Activated naive CD4-positive, alpha-beta T cell (primary cell): ENCODE measurements at regions not wholly inside any gene's neighbourhood (a gene's known extent, or its start where the extent isn't known, plus 50 kb on each side); places are given as distances from the start of the nearest gene placed in this dataset.

Experiments
- DNase-seq, 4 experiments: peaks; one replicate each; lab custom pipeline; 2025; lab: John Stamatoyannopoulos, UW

DNA sequence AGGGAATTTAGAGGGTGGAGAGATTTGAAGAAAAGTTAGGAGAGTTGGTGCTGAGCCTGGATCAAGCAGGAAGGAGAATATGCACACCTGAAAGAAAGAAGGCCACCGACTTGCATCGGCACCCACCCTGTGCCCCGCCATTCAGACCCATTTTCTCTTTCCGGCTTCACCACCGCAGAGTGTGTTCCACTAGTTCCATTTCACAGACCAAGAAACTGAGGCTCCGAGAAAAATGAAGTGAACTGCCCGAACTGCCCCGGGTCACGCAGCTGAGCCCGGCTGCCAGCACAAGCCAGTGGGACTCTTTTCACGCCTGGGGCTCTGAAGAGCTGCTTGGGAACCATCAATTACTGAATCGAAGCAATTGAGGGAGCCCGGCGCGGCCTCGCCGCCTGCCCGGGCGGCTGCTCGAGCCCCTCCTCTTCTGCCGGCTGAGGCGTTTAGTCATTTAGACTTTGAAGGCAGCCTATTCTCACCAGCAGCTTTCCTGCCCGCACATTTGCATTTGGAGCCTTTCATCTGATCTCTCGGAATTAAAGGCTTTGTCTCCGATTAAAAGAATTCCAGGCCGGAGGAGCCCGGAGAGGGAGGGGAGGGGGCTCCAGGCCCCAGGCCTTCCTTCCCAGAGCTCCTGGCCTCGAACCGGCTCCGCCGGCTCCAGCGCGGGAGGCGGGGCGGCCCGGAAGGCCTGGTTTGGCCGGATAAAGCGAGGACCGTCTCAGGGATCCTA is 140.2 kb upstream of the PJA1 start:
- no peak for DNase-seq

GRCh38 chrX:69303231-69303630 is 138.0 kb upstream of the PJA1 start:
- DNase-seq, result no peak

DNA sequence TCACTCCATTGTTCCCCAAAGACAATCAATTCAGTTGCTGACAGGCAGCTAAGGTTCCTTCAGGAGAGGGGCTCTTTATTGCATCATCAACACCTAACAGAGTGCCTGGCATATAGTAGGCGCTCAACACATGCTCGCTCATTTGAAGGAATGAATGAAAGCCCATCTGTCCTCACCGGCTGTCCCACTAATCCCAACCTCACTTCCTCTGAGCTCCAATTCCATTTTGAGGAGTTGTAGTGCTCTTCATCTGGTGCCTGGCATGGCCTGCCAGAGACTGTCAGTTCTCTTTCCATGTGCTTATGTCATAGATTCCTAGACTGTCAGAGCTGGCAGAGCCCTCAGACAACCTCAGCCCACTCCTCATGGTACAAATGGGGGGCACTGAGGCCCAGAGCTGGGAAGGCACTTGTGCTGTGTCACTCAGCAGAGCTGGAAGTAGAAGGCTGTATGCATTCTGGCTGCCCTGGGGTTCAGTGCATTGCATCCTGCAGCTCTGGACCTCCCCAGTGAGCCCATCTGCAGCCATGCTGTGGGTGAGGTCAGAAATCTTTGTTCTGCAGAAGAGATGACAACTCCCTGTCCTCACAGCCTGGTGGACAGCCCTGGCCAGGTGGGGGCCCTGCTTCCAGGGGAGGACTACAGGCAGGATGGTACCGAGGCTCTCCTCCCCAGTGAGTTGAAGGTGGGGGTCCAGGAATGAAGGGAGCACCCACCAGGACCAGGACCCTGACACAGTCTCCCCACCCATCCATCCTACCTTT is 134.9 kb upstream of the PJA1 start:
- no peak for DNase-seq

DNA sequence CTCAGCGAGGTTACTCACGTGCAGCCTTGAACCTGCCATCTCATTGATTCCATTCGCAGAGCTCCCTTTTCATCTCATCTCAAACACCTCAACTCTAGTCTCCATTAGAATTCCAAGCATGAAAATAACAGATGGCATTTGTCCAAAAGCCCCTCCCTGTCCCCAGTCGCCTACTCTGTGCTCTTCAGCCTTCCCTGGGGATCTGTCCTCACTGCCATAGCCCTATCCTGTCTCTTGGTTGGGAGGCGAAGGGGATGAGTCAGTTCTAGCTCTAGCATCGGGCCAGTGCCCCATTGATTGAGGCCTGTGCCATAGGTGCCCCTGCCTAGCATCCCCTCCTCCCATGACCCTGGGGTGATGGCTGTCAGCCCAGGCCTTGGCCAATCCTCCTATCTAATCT is 134.0 kb upstream of the PJA1 start:
- no peak for DNase-seq

DNA sequence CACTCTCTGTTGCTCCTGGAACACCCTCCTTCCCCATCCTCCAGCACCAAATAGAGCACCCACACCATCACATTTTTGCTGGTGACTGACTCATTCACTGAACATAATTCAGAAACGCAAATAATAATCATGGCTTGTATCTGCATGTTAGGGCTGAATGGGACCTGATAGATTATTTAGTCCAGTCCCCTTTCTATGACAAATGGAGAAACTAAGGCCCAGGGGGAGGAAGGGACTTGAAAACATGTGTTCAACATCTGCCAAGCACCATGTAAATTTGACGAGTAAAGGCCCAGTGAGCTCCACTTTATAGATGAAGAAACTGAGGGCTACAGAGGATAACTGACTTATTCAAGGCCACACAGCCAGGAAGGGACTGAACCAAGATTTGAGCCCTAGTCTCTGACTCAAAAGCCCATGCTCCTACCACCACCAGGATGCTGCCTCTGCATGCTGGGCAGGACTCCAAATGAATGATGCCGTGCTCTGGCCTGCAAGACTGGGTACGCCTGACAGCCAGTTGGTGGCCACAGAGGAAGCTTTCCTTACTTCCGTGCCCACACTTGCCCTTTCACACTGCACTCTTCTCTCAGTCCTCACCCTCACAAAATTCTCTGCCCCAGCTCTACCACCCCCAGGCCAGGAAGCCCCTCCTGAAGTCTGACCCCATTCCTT is 133.3 kb upstream of the PJA1 start:
- no peak for DNase-seq

DNA sequence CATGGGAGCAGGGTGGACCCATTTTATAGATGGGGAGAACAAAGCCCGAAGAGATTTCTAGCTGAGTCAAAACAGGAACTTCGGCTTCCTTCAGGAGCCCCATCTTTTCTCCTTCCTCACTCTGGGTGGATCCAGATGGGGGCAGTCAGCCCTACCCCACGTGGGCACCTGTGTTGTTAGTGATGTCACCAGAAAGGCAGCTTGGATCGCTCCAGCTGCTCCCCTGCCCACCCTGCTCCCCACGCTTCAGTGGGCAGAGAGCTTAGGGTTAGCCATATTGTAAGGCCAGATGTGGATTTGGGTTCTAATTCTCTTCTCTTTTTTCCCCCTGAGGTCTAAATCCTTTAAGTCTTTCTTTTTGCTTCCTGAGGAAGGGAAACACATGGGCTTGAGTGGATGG is 132.3 kb upstream of the PJA1 start:
- DNase-seq, result no peak

DNA sequence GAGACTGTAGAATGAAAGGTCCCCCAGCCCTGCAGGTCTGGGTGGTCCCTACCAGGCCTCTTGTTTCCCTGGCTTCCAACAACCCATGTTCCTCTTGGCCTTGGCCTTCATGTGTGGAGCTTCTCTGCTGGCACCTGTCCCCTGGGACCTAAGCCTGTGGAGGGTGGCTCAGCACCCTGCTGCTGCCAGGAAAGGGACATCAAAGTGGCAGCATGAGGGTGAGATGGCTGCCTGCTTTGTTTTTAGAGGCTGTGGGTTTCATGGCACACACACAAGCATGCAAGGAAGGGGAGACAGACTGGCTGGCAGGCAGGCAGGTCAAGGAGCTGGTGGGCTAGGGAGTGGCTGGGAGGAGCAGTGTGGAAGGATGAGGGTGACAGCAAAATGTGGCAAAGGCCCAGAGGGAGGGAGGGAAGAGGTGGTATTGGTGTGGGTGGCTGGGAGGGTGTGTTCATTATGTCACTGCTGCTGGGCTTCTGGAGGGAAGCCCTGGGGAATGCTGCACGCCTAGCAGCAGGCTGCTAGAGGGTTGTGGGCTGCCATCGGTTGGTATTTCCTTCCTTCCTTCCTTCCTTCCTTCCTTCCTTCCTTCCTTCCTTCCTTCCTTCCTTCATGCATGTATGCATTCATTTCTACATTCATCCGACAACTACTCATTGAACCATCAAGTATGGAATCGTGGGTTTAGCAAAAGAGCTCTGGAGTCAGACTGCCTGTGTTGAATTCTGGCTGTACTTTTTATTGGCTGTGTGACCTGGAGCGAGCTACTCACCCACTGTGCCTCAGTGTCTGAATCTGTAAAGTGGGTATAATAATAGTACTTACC is 128.7 kb upstream of the PJA1 start:
- DNase-seq, result no peak

DNA sequence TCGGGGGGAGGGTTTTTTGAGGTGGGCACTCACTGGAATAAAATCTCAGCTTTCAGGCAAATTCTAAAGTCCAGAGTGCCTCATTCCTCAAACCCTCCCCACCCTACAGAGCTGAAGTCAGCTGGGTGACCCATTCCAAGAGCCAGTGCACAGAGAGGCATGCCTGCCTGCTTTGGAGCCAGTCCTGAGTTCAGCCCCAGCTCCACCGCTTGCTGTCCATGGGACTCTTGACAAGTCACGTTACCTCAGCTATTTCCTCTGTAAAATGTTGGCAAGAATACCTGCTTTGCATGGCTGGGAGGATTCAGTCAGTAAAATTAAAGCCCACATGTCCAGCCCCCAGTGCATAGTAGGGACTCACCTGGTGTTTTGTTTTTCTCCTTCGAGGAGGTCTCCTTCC is 125.9 kb upstream of the PJA1 start:
- no peak for DNase-seq

- DNase-seq, result no peak
These were observed 125.0 kb upstream of the PJA1 start for GRCh38 chrX:69290292-69290691.

GRCh38 chrX:69289793-69290123 is 124.5 kb upstream of the PJA1 start:
- no peak for DNase-seq

DNA sequence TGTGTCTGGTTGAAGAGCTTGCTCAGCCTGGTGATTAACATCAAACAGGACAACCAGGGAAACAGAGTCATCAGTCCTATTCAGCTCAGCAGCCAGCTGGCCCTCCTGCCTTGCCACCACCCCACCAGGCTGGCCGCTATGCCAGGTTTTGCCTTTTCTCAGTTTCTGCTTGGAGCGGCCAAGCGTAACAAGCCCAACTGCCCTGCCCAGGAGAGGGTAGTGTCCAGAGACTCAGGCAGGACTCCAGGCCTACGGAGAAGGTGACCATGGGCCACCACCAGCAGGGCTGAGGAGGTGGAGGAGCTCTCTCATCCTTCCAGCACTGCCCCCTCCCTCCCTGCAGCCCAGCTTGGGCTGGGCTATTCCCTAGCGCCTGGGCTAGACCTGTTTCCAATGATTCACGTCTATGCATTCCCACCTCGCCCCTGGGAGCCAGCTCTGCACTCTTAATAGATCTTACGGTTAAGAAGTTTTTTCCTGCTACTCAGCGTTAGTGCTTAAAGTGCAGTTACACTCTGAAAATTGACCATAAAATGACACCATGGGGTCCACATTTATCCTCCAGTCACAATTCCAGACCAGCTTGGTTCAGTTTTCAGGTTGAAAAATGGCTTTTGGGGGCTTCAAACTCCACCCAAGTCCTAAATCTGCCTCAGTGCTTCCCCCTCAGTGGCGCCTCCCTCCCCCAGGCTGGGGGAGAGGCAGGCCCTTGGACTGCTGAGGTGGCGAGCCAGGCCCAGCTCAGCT is 124.0 kb upstream of the PJA1 start:
- DNase-seq, result no peak

DNA sequence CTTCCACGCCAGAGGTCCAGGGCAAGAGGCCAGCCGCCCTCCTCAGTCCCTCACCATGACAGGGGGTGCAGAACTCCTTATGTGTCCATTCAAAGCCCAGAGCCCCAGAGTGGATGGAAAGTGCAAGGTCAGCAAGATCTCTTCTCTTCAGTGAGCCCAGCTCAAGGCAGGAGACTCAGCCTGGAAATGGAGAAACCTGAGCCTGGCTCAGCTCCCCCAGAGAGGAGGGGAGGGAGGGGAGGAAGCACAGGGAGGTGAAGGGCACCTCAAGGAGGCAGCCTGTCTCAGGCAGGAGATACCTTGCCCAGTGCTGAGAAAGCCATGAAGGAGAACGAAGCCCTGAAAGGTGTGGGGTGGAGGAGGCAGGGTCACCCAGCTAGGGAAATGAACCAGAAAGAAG is 121.8 kb upstream of the PJA1 start:
- no peak for DNase-seq

DNA sequence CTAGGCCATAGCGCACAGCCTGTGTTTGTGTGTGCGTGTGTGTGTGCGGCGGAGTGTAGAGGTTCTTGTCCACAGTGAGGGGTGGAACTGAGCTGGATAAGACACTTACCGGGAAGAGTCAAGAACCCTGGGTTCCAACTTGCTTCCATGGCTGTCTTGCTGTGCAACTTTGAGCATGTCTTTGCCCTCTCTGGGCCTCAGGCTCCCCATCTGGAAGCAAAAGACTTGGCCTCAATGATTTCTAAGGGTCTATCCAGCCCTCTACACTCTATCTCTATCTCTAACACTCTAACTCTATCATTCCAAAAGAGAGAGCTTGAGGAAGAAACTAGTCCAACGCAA is 121.3 kb upstream of the PJA1 start:
- DNase-seq, result no peak

DNA sequence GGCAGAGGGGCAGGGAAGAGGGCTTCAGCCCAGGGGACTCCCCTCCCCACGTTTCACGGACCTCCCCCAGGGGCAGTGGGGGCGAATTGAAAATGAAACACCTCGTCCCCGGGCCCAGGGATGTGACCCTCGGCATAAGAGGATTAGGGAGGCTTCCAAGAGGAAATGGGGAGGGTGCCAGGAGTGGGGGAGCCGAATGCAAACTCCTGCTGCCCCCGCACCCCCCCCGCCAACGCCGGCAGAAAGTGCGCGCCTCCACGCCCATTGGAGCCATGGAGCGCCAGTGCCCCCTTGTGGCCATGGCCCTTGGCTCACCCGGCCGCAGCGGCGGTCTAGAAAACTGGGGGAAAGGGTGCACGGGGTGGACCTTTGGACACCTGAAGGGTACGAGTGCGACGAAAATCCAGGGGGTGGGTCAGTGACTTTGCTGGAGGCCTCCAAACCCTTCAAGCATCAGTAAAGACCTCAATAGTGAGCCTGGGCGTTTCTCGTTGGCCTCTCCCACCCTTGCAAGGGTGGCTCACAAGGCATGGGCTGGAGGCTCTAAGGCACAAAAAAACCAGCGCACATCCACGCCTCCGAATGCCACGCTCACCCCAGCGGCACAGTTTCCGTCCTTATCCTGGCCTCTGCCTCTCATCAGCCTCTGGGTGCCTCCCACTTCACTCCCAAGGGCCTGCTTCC is 120.8 kb upstream of the PJA1 start:
- DNase-seq, result peak; percentile 2 to 63 (median 32)

DNA sequence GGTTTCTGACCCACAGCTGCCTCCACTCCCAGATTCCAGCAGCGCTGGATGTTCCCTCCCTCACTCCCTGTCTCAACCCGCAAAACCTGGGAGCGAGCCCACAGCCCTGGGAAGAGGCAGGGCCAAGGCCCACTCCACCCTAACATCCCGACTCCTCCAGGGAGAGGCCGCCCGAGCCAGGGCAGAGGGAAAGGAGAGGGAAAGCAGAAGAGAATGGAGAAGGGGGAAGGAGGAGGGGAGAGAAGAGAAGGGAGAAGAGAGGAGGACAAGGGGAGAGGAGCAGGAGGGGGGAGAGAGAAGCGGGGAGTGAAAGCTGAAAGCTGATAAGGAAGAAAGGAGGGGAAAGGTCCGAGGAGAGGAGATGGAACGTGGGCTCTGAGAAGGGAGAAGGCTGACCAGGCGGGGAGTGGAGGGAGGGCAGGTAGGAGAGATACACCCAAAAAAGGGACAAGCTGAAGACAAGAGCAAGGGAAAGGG is 120.2 kb upstream of the PJA1 start:
- DNase-seq, result no peak

DNA sequence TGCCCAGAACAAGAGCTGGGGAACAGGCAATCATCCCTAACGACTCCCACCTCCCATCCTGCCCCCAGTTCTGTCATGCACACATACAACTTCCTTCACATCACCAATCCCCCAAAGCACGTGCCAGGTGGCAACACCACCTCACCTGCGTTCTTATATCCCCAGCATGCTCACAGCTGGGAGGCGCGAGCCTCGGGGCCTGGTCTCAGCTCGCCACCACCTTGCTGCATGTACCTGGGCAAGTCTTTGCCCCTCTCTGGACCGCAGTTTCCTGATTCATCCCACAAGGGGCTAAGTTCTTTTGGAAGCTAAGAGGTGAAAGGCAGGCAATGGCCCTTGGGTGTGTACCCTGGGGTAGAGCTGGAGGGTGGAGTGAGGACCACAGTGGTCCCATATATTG is 119.2 kb upstream of the PJA1 start:
- no peak for DNase-seq

- DNase-seq, result no peak
These were observed 117.8 kb upstream of the PJA1 start for GRCh38 chrX:69282893-69283690.

DNA sequence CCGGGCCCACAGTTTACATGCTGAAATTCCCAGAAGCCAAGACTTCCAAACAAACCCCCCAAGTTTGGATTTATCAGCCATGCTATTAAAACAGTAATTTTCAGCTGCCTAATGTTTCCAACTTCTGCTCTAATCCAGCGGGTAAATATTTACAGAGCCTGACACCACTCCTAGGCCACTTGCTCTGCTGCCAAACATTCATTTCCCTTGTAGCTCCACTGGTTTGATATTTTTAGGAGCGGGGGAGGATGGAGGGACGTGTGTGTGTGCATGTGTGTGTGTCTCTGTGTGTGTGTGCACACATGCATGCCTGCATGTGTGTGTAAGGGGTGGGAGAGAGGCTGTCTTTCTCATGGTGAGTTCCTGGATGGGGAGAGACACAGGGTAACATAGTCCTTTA is 115.7 kb upstream of the PJA1 start:
- no peak for DNase-seq

DNA sequence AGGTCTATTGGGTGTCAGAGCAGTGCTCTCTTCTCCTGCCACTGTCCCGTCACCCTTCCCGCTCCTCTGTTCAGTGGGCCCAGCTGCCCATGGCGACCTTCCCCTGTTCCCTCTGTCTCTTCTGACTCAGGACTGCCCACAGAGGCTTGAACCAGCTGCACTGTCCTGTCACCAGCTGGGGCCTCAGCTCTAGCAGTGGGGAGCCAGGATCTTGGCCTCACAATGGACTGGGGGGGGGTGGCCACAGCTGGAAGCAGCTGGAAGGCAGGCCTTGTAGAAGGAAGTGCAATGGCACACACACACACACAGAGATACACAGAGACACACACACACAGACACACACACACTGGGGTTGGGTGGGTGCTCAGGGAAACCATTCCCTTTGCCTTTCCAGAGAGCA is 114.0 kb upstream of the PJA1 start:
- no peak for DNase-seq

DNA sequence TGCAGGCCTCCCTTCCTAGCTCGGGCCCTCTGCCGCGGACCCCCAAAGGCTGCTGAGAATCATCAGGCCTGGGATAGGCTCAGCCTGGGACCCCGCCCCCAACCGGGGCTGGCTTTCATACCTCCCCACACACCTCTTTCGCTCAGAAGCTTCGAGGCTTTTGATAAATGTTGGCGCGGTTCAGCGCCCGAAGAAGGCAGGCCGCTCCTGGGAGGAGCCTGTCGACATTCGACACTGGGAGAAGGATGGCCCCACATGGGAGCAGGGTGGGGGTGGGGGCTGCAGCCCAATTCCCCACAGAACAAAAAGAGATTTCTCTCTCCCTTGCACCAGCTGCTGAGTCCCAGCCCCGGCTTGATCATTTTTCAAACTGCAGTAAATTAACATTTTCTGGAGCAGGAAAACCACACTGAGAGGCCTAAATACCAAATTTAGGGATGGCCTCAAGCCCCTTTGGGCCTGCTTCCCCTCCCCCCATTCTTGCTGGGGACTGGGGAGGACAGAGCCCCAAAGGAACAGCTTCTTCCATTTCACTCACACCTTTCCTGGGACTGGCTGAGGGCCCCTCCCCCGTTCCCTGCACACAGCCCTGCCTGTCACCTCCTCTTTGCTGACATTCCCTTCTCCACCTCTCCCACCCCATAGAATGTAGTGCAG is 112.9 kb upstream of the PJA1 start:
- DNase-seq, result no peak
